Astrocyte (in vitro differentiated cells and primary cell): ENCODE measurements at regions not wholly inside any gene's neighbourhood (a gene's known extent, or its start where the extent isn't known, plus 50 kb on each side); places are given as distances from the start of the nearest gene placed in this dataset.

Source experiments
- EZH2 ChIP-seq: IDR thresholded peaks from 2 replicates; pipeline ENCODE4 v1.6.1; 2012; ENCODE audit warnings: mild to moderate bottlenecking, low read length, inconsistent platforms; ENCODE audit not compliant: insufficient read depth
- TF ChIP-seq, protein P1 (sequence below): IDR thresholded peaks from 2 replicates; pipeline ENCODE4 v1.5.1; 2011; ENCODE audit warnings: low read depth, mild to moderate bottlenecking, inconsistent platforms, low read length, moderate library complexity; ENCODE audit not compliant: insufficient read depth

DNA sequence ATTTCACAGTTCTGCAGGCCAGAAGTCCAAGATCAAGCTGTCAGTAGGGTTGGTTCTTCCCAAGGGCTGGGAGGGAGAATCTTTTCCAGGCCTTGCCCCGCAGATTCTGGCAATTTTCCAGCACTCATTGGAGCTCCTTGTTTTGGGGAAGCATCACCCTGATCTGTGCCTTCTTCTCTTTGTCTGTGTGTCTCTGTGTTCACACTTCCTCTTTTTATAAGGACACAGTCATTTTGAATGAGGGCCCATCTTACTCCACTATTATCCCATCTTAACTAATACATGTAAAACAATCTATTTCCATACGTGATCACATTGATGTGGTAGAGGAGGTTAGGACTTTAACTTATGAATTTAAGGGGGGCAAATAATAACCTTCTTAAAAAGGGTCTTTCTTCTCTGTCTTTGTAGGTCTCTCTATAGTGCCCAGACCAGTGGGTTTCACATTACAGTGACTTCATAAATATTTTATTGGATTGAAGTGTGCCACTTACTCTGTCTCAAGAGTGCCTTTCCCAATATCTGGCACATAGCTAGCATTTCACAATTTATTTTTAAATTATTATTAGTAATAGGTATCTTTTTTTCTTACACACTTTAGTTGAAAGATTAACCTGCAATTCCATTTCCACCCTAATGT, 68.9 kb upstream of the CBLN2 start:
- TF ChIP-seq, protein P1, sequence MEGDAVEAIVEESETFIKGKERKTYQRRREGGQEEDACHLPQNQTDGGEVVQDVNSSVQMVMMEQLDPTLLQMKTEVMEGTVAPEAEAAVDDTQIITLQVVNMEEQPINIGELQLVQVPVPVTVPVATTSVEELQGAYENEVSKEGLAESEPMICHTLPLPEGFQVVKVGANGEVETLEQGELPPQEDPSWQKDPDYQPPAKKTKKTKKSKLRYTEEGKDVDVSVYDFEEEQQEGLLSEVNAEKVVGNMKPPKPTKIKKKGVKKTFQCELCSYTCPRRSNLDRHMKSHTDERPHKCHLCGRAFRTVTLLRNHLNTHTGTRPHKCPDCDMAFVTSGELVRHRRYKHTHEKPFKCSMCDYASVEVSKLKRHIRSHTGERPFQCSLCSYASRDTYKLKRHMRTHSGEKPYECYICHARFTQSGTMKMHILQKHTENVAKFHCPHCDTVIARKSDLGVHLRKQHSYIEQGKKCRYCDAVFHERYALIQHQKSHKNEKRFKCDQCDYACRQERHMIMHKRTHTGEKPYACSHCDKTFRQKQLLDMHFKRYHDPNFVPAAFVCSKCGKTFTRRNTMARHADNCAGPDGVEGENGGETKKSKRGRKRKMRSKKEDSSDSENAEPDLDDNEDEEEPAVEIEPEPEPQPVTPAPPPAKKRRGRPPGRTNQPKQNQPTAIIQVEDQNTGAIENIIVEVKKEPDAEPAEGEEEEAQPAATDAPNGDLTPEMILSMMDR: no peak
- TF ChIP-seq EZH2: no peak
